Activated CD4-positive, alpha-beta T cell treated with anti-CD3 and anti-CD28 coated beads for 36 hours (primary cell): ENCODE measurements at regions not wholly inside any gene's neighbourhood (a gene's known extent, or its start where the extent isn't known, plus 50 kb on each side); places are given as distances from the start of the nearest gene placed in this dataset.

Source experiments
- ATAC-seq: fragments of 200-7000 bp; cut with Tn5 transposase; one replicate; pipeline ENCODE4 v1.10.0; 2021; ENCODE audit warnings: mild to moderate bottlenecking, moderate library complexity
- CTCF ChIA-PET: fragments of 350-600 bp; sonication (Branson Sonifier 250); formaldehyde crosslinking; loops from one replicate; lab custom pipeline; 2021; ENCODE audit warnings: antibody characterized with exemption; lab: Charles Lee
- POLR2A ChIA-PET: fragments of 350-600 bp; sonication (Branson Sonifier 250); formaldehyde crosslinking; loops from one replicate; lab custom pipeline; 2021; ENCODE audit warnings: antibody characterized with exemption, inconsistent platforms; lab: Charles Lee
- DNase-seq: peaks from one replicate; pipeline ENCODE4 v3.0.0-alpha.2; 2020
- H3K27ac Mint-ChIP-seq: one replicate; pipeline ENCODE4 v1.8.0; 2021; ENCODE audit warnings: mixed read lengths
- H3K27me3 Mint-ChIP-seq: one replicate; pipeline ENCODE4 v1.8.0; 2021; ENCODE audit warnings: mixed read lengths
- H3K36me3 Mint-ChIP-seq: one replicate; pipeline ENCODE4 v1.8.0; 2021; ENCODE audit warnings: low read depth, mixed read lengths
- H3K4me1 Mint-ChIP-seq: one replicate; pipeline ENCODE4 v1.8.0; 2021; ENCODE audit warnings: mixed read lengths
- H3K4me3 Mint-ChIP-seq: one replicate; pipeline ENCODE4 v1.8.0; 2021; ENCODE audit warnings: mild to moderate bottlenecking, moderate library complexity, mixed read lengths
- H3K9me3 Mint-ChIP-seq: one replicate; pipeline ENCODE4 v1.8.0; 2021; ENCODE audit warnings: low read depth, mixed read lengths
- intact Hi-C, 2 experiments: fragments of 100-400 bp; cut with DNase I in 1 of 2; cut with micrococcal nuclease in 1 of 2; formaldehyde crosslinking; loops; one replicate each; pipeline versions ENCODE4 v1.14.2 to v1.15.1; 2022 to 2024; cut with DNase I, micrococcal nuclease

- DNase-seq: no peak
- ChIA-PET CTCF (interaction anchor here (0.6 kb wide), 1 partner anchor 55 kb away, joined by 3 read pairs; no protein-coding TSS in a partner anchor), POLR2A (no interaction called here)
- ATAC-seq: no peak
- Mint-ChIP-seq H3K27me3 (peaks cover 37% of the 10 kb centered on the region), H3K4me3 (no peak overlapping the region), H3K9me3 (no peaks in the 10 kb centered on the region), H3K4me1 (no peaks in the 10 kb centered on the region), H3K27ac (no peak overlapping the region), H3K36me3 (no peaks in the 10 kb centered on the region)
- intact Hi-C loops: no loop called here
These were observed 90.7 kb downstream of the ANKRD60 start for GRCh38 chr20:58137651-58138265.

- ChIA-PET CTCF (interaction anchor here (0.6 kb wide), 1 partner anchor 56 kb away, joined by 3 read pairs; no protein-coding TSS in a partner anchor), POLR2A (no interaction called here)
- Mint-ChIP-seq H3K36me3 (no peaks in the 10 kb centered on the region), H3K9me3 (no peaks in the 10 kb centered on the region), H3K27me3 (peaks cover 37% of the 10 kb centered on the region), H3K27ac (no peak overlapping the region), H3K4me3 (no peak overlapping the region), H3K4me1 (no peaks in the 10 kb centered on the region)
- no peak for ATAC-seq
- DNase-seq: no peak
- intact Hi-C loops: no loop called here
These were observed 91.2 kb downstream of the ANKRD60 start for GRCh38 chr20:58137236-58137635.

- peaks cover 49% of the 10 kb centered on the region for H3K27me3 Mint-ChIP-seq
- ChIA-PET POLR2A (no interaction called here), CTCF (interaction anchor here (0.7 kb wide), 1 partner anchor 128 kb away, joined by 4 read pairs; no protein-coding TSS in a partner anchor)
- H3K27ac Mint-ChIP-seq: no peak overlapping the region
- H3K36me3 Mint-ChIP-seq: no peaks in the 10 kb centered on the region
- no peak overlapping the region for H3K4me3 Mint-ChIP-seq
- H3K4me1 Mint-ChIP-seq: peaks cover 9% of the 10 kb centered on the region
- intact Hi-C loops: no loop called here
- no peak for DNase-seq
- no peak for ATAC-seq
- H3K9me3 Mint-ChIP-seq: no peaks in the 10 kb centered on the region
These were observed 92.3 kb downstream of the ANKRD60 start for GRCh38 chr20:58136149-58136484.

GRCh38 chr20:58135441-58136148 is 92.9 kb downstream of the ANKRD60 start:
- peaks cover 50% of the 10 kb centered on the region for H3K27me3 Mint-ChIP-seq
- H3K36me3 Mint-ChIP-seq: no peaks in the 10 kb centered on the region
- H3K27ac Mint-ChIP-seq: no peak overlapping the region
- peaks cover 9% of the 10 kb centered on the region for H3K4me1 Mint-ChIP-seq
- ATAC-seq (no peak), DNase-seq (no peak)
- POLR2A ChIA-PET: no interaction called here
- intact Hi-C loops: no loop called here
- CTCF ChIA-PET: interaction anchor here (0.7 kb wide), 1 partner anchor 129 kb away, joined by 4 read pairs; no protein-coding TSS in a partner anchor
- H3K4me3 Mint-ChIP-seq: no peak overlapping the region
- no peaks in the 10 kb centered on the region for H3K9me3 Mint-ChIP-seq

- Mint-ChIP-seq H3K4me3 (no peak overlapping the region), H3K36me3 (no peaks in the 10 kb centered on the region), H3K27ac (no peak overlapping the region), H3K27me3 (peaks cover 55% of the 10 kb centered on the region), H3K9me3 (no peaks in the 10 kb centered on the region), H3K4me1 (peaks cover 9% of the 10 kb centered on the region)
- intact Hi-C loops: no loop called here
- ChIA-PET POLR2A (no interaction called here), CTCF (interaction anchor here (0.6 to 1.2 kb wide), 3 partner anchors 13 to 851 kb away, joined by 3 read pairs; no protein-coding TSS in a partner anchor)
- ATAC-seq: no peak
- DNase-seq: no peak
These were observed 95.2 kb downstream of the ANKRD60 start for GRCh38 chr20:58133020-58133808.

- H3K27ac Mint-ChIP-seq: no peak overlapping the region
- H3K9me3 Mint-ChIP-seq: no peaks in the 10 kb centered on the region
- CTCF ChIA-PET: interaction anchor here (0.6 to 2.0 kb wide), 4 partner anchors 9 to 50 kb away, joined by 3 to 5 read pairs (median 4); no protein-coding TSS in a partner anchor
- ATAC-seq (no peak), DNase-seq (no peak)
- H3K4me1 Mint-ChIP-seq: peaks cover 12% of the 10 kb centered on the region
- H3K36me3 Mint-ChIP-seq: no peaks in the 10 kb centered on the region
- intact Hi-C loops: no loop called here
- H3K4me3 Mint-ChIP-seq: no peak overlapping the region
- POLR2A ChIA-PET: no interaction called here
- H3K27me3 Mint-ChIP-seq: peaks cover 53% of the 10 kb centered on the region
These were observed 96.8 kb downstream of the ANKRD60 start for GRCh38 chr20:58131551-58132142.

GRCh38 chr20:58131151-58131550 is 97.3 kb downstream of the ANKRD60 start:
- H3K4me3 Mint-ChIP-seq: no peak overlapping the region
- peaks cover 57% of the 10 kb centered on the region for H3K27me3 Mint-ChIP-seq
- H3K36me3 Mint-ChIP-seq: no peaks in the 10 kb centered on the region
- CTCF ChIA-PET: interaction anchor here (0.6 to 2.0 kb wide), 3 partner anchors 10 to 50 kb away, joined by 3 to 5 read pairs (median 3); no protein-coding TSS in a partner anchor
- no peak for DNase-seq
- no peak for ATAC-seq
- no peak overlapping the region for H3K27ac Mint-ChIP-seq
- H3K4me1 Mint-ChIP-seq: peaks cover 12% of the 10 kb centered on the region
- H3K9me3 Mint-ChIP-seq: no peaks in the 10 kb centered on the region
- intact Hi-C loops: no loop called here
- POLR2A ChIA-PET: no interaction called here

GRCh38 chr20:58130581-58130980 is 97.9 kb downstream of the ANKRD60 start:
- Mint-ChIP-seq H3K9me3 (peaks cover 2% of the 10 kb centered on the region), H3K36me3 (no peaks in the 10 kb centered on the region), H3K4me3 (no peak overlapping the region), H3K4me1 (peaks cover 12% of the 10 kb centered on the region), H3K27ac (no peak overlapping the region), H3K27me3 (peaks cover 55% of the 10 kb centered on the region)
- no peak for ATAC-seq
- POLR2A ChIA-PET: no interaction called here
- CTCF ChIA-PET: interaction anchor here (2.0 kb wide), 1 partner anchor 13 kb away, joined by 5 read pairs; no protein-coding TSS in a partner anchor
- intact Hi-C loops: no loop called here
- no peak for DNase-seq

- peaks cover 6% of the 10 kb centered on the region for H3K9me3 Mint-ChIP-seq
- no peak for DNase-seq
- intact Hi-C loops: no loop called here
- H3K27me3 Mint-ChIP-seq: peaks cover 51% of the 10 kb centered on the region
- H3K27ac Mint-ChIP-seq: no peak overlapping the region
- no peaks in the 10 kb centered on the region for H3K36me3 Mint-ChIP-seq
- ChIA-PET CTCF (interaction anchor here (2.0 kb wide), 1 partner anchor 12 kb away, joined by 5 read pairs; no protein-coding TSS in a partner anchor), POLR2A (no interaction called here)
- no peak for ATAC-seq
- peaks cover 12% of the 10 kb centered on the region for H3K4me1 Mint-ChIP-seq
- no peak overlapping the region for H3K4me3 Mint-ChIP-seq
These were observed 98.3 kb downstream of the ANKRD60 start for GRCh38 chr20:58130156-58130555.

- CTCF ChIA-PET: interaction anchor here (0.6 kb wide), 1 partner anchor 20 kb away, joined by 3 read pairs; no protein-coding TSS in a partner anchor
- intact Hi-C loops: no loop called here
- Mint-ChIP-seq H3K36me3 (no peaks in the 10 kb centered on the region), H3K9me3 (peaks cover 8% of the 10 kb centered on the region), H3K27ac (no peak overlapping the region), H3K27me3 (peaks cover 50% of the 10 kb centered on the region), H3K4me3 (no peak overlapping the region), H3K4me1 (peaks cover 12% of the 10 kb centered on the region)
- POLR2A ChIA-PET: no interaction called here
- no peak for ATAC-seq
- DNase-seq: no peak
These were observed 98.7 kb downstream of the ANKRD60 start for GRCh38 chr20:58129721-58130151.
